ENCODE measurements at regions not wholly inside any gene's neighbourhood (a gene's known extent, or its start where the extent isn't known, plus 50 kb on each side); places are given as distances from the start of the nearest gene placed in this dataset.

DNA sequence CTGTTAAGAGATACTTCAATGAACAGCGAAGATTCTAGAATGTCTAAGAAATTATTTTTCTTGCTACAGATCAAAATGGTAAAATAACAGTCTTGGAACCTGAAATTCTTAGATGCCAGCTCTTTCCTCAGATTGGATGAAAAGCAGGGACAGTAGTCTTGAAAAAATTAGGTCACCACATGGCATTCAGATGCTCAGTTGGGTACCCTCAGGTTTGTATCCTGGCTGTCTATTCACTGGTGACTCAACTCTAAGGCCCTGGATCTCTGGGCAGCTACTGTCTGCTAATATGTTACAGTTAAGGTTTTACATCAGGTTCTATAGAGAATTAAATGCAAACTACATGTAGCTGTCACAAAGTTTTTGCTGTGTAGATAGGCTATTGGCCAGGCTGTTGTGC, 528.9 kb upstream of the ADAMTS5 start:
- TF ChIP-seq, protein P1, sequence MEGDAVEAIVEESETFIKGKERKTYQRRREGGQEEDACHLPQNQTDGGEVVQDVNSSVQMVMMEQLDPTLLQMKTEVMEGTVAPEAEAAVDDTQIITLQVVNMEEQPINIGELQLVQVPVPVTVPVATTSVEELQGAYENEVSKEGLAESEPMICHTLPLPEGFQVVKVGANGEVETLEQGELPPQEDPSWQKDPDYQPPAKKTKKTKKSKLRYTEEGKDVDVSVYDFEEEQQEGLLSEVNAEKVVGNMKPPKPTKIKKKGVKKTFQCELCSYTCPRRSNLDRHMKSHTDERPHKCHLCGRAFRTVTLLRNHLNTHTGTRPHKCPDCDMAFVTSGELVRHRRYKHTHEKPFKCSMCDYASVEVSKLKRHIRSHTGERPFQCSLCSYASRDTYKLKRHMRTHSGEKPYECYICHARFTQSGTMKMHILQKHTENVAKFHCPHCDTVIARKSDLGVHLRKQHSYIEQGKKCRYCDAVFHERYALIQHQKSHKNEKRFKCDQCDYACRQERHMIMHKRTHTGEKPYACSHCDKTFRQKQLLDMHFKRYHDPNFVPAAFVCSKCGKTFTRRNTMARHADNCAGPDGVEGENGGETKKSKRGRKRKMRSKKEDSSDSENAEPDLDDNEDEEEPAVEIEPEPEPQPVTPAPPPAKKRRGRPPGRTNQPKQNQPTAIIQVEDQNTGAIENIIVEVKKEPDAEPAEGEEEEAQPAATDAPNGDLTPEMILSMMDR (IDR thresholded peaks at IDR 0.05; ENCODE audit: insufficient read depth, low read length, poor library complexity, severe bottlenecking) = no peak
- TF ChIP-seq EZH2phosphoT487 (conservative IDR thresholded peaks at IDR 0.05; ENCODE audit: low read length) = no peak
